Liver (tissue), 3 donors: ENCODE measurements at regions not wholly inside any gene's neighbourhood (a gene's known extent, or its start where the extent isn't known, plus 50 kb on each side); places are given as distances from the start of the nearest gene placed in this dataset.

Experiments used
- CTCF ChIP-seq: fragments of 150-350 bp; IDR thresholded peaks from 2 replicates; pipeline ENCODE4 v1.5.1; 2017; ENCODE audit warnings: improper control_type of control experiment, low read depth, low read length; ENCODE audit not compliant: missing input control
- GABPA ChIP-seq, 2 donors: IDR thresholded peaks in 1 of 2; conservative IDR thresholded peaks in 1 of 2; 2 replicates each; pipeline ENCODE4 v1.6.1; 2016; ENCODE audit warnings: antibody characterized with exemption in 2 of 2, mild to moderate bottlenecking in 1 of 2, moderate library complexity in 1 of 2
- MAX ChIP-seq: IDR thresholded peaks from 2 replicates; pipeline ENCODE4 v1.6.1; 2016; ENCODE audit warnings: antibody characterized with exemption
- donor health status: healthy.
- donor health status: healthy.

- no peak for TF ChIP-seq CTCF
- no peak for TF ChIP-seq MAX
- no peak for TF ChIP-seq GABPA (IDR thresholded peaks at IDR 0.05 in 1 of 2, conservative IDR thresholded peaks at IDR 0.05 in 1 of 2)
These were observed 212.4 kb upstream of the BMPER start for GRCh38 chr7:33692956-33693355.
